Left ventricle myocardium inferior (tissue), 1 donor: ENCODE measurements at regions not wholly inside any gene's neighbourhood (a gene's known extent, or its start where the extent isn't known, plus 50 kb on each side); places are given as distances from the start of the nearest gene placed in this dataset.

ENCODE experiments used
- DNase-seq: peaks from one replicate; pipeline ENCODE4 v3.0.0-alpha.2; 2020
- H3K27ac ChIP-seq: fragments of 200-600 bp; replicated peaks from 2 replicates; pipeline ENCODE4 v1.8.0; 2021
- H3K27me3 ChIP-seq: fragments of 200-600 bp; 2 replicates; pipeline ENCODE4 v1.8.0; 2021; ENCODE audit warnings: low read depth
- H3K36me3 ChIP-seq: fragments of 200-600 bp; 2 replicates; pipeline ENCODE4 v1.8.0; 2021
- H3K4me1 ChIP-seq: fragments of 200-600 bp; 2 replicates; pipeline ENCODE4 v1.8.0; 2021
- H3K4me3 ChIP-seq: fragments of 200-600 bp; 2 replicates; pipeline ENCODE4 v1.8.0; 2021; ENCODE audit warnings: mild to moderate bottlenecking, moderate library complexity
- H3K9me3 ChIP-seq: fragments of 200-600 bp; replicated peaks from 2 replicates; pipeline ENCODE4 v1.8.0; 2021
- CTCF ChIP-seq: fragments of 200-600 bp; IDR thresholded peaks from 2 replicates; pipeline ENCODE4 v1.8.0; 2021; ENCODE audit warnings: antibody characterized with exemption, mild to moderate bottlenecking, borderline replicate concordance
- intact Hi-C: fragments of 100-400 bp; cut with micrococcal nuclease; formaldehyde crosslinking; loops from one replicate; pipeline ENCODE4 v1.11.0; 2022
- donor health status: DM: no; HTN: yes; CAD: no; lungs with severe emphysema.

DNA sequence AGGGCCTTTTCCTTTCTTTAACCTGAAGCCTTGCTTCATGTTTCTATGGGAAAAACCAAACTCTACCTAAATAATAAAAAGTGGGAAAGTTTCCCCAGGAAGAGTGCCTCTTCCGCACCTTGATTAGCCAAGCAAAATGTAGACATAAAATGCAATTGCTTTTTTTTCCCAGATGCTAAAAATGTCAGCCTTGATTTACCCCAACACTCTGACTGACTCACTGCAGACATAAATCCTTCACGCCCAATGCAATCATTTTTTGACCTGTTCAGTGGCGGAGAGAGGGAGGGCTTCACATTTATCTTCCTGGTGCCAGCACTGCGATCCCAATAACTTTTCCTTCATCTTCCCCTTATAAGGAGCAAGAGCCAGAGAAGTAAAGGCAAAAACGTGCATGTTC, 261.5 kb downstream of the SEC16B start:
- H3K4me1 ChIP-seq, result no peaks in the 10 kb centered on the region
- intact Hi-C loops, result no loop called here
- H3K4me3 ChIP-seq, result no peak overlapping the region
- no peak overlapping the region for H3K27ac ChIP-seq
- peaks cover 86% of the 10 kb centered on the region for H3K27me3 ChIP-seq
- no peak for DNase-seq
- no peaks in the 10 kb centered on the region for H3K36me3 ChIP-seq
- TF ChIP-seq CTCF, result no peak
- H3K9me3 ChIP-seq, result no peaks in the 10 kb centered on the region

GRCh38 chr1:177706977-177707376, 262.9 kb downstream of the SEC16B start:
- Histone ChIP-seq H3K9me3 (no peaks in the 10 kb centered on the region), H3K27ac (no peak overlapping the region), H3K4me1 (no peaks in the 10 kb centered on the region), H3K27me3 (peaks cover 71% of the 10 kb centered on the region), H3K36me3 (no peaks in the 10 kb centered on the region), H3K4me3 (no peak overlapping the region)
- DNase-seq, result no peak
- TF ChIP-seq CTCF, result no peak
- intact Hi-C loops, result no loop called here

GRCh38 chr1:177705839-177706238, 264.0 kb downstream of the SEC16B start:
- intact Hi-C loops, result no loop called here
- no peaks in the 10 kb centered on the region for H3K36me3 ChIP-seq
- no peak overlapping the region for H3K4me3 ChIP-seq
- no peak overlapping the region for H3K27ac ChIP-seq
- H3K9me3 ChIP-seq, result no peaks in the 10 kb centered on the region
- H3K27me3 ChIP-seq, result peaks cover 60% of the 10 kb centered on the region
- TF ChIP-seq CTCF, result no peak
- H3K4me1 ChIP-seq, result no peaks in the 10 kb centered on the region
- no peak for DNase-seq

GRCh38 chr1:177703888-177704446, 265.9 kb downstream of the SEC16B start:
- DNase-seq, result no peak
- Histone ChIP-seq H3K36me3 (no peaks in the 10 kb centered on the region), H3K27me3 (peaks cover 41% of the 10 kb centered on the region), H3K4me1 (no peaks in the 10 kb centered on the region), H3K27ac (no peak overlapping the region), H3K9me3 (no peaks in the 10 kb centered on the region), H3K4me3 (no peak overlapping the region)
- intact Hi-C loops, result no loop called here
- TF ChIP-seq CTCF, result no peak

- no peak for TF ChIP-seq CTCF
- H3K27ac ChIP-seq, result no peak overlapping the region
- H3K4me3 ChIP-seq, result no peak overlapping the region
- no peak for DNase-seq
- intact Hi-C loops, result no loop called here
- H3K27me3 ChIP-seq, result peaks cover 26% of the 10 kb centered on the region
- H3K4me1 ChIP-seq, result no peaks in the 10 kb centered on the region
- H3K9me3 ChIP-seq, result peaks cover 12% of the 10 kb centered on the region
- no peaks in the 10 kb centered on the region for H3K36me3 ChIP-seq
Measured at GRCh38 chr1:177701654-177702353, 268.1 kb downstream of the SEC16B start.
